ENCODE measurements at regions not wholly inside any gene's neighbourhood (a gene's known extent, or its start where the extent isn't known, plus 50 kb on each side); places are given as distances from the start of the nearest gene placed in this dataset.

DNA sequence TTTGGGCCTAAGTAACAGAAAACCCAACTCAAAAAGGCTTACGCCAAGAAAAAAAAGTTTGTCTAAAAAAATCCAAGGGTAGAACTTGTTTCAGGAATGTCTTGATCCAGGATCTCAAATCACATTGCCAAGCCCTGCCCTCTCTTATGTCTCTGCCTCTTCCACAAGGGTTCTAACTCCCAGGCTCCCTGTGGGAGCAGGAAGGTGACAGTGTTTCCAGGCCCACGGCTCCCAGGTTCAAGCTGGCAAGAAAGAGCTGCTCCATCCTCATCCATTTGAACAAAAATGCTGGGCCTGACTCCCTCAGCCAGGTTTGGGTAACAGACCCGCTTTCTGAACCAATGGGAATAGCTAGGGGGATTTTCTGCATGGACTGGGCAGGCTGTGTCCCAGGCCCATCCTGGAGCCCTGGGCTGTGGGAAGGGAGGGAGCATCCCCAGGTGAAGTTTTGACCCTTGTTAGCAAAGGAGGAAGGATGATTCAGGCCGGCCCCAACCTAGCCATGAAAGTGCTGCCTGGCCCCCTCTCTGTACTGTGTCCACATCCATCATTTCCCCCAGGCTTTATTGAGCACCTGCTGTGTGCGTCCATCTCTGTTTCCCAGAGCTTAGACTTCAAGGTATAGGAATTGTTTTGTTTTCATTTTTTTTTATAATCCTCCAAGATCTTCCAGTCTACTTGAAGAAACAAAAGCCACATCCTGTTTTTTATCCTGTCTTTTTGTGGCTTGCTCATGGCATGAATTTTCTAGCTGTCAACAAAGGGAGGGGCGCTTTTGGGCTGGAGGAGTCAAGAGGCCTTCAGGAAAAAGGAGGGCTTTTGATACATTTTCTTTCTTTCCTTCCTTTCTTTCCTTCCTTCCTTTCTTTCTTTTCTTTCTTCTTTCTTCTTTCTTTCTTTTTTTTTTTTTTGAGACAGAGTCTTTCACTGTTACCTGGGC is 159.8 kb downstream of the TFAP2C start:
- DNase-seq (ENCODE audit: extremely low read depth in 1 of 11, low read depth in 9 of 11, low spot score in 4 of 11): no peak

DNA sequence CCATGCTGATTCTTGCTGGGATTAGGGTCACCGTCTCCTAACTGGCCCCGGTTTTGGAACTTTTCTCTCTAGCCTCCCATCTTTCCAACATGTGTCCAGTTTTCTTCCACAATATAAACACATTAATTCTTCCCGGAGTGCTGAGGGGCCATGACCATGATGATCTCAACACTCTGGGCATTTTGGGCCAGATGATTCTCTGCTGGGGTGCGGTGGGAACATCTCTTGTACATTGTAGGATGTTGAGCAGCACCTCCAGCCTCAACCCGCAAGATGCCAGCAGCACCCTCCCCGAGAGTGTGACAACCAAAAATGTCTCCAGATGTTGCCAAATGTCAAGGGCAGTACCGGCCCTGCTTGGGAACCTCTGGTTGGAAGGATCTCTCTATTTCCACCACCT is 164.8 kb downstream of the TFAP2C start:
- no peak for DNase-seq (ENCODE audit: extremely low read depth in 1 of 11, low read depth in 9 of 11, low spot score in 4 of 11)

- DNase-seq (ENCODE audit: extremely low read depth in 1 of 11, low read depth in 9 of 11, low spot score in 4 of 11): no peak
Measured at GRCh38 chr20:56795492-56795891, 166.4 kb downstream of the TFAP2C start.

DNA sequence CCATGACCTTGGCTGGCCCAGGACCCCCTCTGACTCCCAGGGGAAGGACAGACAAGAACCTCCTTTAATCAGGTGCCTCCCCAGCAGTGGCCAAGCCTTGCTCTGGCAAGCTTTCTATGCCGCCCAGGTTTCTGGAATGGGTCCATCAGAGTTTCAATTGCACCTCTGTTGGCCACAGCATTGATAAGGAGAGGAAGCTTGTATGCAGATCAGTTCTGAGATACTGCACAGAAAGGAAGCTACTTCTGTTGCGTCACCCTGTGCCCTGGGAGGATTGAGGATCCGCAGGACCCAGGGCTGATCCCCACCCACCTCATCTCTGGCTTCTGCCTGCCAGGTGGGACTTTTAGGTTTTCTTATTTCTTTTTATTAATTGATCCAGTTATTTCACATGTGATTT is 167.2 kb downstream of the TFAP2C start:
- DNase-seq (ENCODE audit: extremely low read depth in 1 of 11, low read depth in 9 of 11, low spot score in 4 of 11): no peak

GRCh38 chr20:56797023-56797422 is 167.9 kb downstream of the TFAP2C start:
- DNase-seq (ENCODE audit: extremely low read depth in 1 of 11, low read depth in 9 of 11, low spot score in 4 of 11): no peak

- DNase-seq (ENCODE audit: extremely low read depth in 1 of 11, low read depth in 9 of 11, low spot score in 4 of 11): no peak
Measured at GRCh38 chr20:56798634-56799033, 169.5 kb downstream of the TFAP2C start.

- no peak for DNase-seq (ENCODE audit: extremely low read depth in 1 of 11, low read depth in 9 of 11, low spot score in 4 of 11)
Measured at GRCh38 chr20:56799187-56799586, 170.1 kb downstream of the TFAP2C start.

DNA sequence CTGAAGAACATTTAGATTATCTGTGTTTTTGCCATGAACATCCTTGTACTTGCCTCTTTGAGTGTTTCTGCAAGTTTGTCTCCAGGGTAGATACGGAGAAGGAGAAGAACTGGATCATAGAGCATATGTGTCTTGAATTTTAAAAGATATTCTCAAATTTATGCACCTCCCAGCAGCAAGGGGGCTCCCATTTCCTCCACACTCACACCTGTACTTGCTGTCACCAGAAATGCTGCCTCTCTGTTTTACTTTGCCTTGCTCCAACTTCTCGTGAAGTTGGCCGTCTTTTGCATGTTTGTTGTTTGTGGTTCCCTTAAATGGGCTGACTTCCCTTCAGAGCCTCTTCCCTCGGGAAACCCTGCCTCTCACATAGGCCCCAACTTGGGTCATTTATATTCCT is 171.0 kb downstream of the TFAP2C start:
- DNase-seq (ENCODE audit: extremely low read depth in 1 of 11, low read depth in 9 of 11, low spot score in 4 of 11): no peak

- DNase-seq (ENCODE audit: extremely low read depth in 1 of 11, low read depth in 9 of 11, low spot score in 4 of 11): no peak
Measured at GRCh38 chr20:56801971-56802755, 173.1 kb downstream of the TFAP2C start.

DNA sequence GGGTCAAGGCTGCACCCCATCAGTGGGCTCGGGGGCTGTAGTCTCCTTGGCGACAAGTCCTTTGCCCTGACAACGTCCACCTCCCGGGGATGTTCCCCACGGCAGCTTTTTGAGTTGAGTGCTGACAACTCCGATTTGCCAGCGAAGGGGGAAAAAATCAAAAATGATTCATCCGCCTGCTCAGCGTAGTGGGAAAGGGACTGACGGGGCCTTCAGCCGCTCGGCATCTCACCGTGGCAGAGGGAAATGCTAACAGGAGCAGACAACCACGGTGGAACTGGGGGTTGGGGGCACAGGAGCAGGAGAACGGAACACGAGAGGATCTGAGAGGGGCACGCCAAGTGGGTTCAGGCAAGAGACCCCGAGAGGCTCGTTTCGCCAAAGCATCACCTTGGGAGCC is 173.7 kb downstream of the TFAP2C start:
- no peak for DNase-seq (ENCODE audit: extremely low read depth in 1 of 11, low read depth in 9 of 11, low spot score in 4 of 11)

- DNase-seq (ENCODE audit: extremely low read depth in 1 of 11, low read depth in 9 of 11, low spot score in 4 of 11): no peak
Measured at GRCh38 chr20:56805313-56805712, 176.2 kb downstream of the TFAP2C start.

GRCh38 chr20:56805966-56806365 is 176.9 kb downstream of the TFAP2C start:
- DNase-seq (ENCODE audit: extremely low read depth in 1 of 11, low read depth in 9 of 11, low spot score in 4 of 11): no peak

DNA sequence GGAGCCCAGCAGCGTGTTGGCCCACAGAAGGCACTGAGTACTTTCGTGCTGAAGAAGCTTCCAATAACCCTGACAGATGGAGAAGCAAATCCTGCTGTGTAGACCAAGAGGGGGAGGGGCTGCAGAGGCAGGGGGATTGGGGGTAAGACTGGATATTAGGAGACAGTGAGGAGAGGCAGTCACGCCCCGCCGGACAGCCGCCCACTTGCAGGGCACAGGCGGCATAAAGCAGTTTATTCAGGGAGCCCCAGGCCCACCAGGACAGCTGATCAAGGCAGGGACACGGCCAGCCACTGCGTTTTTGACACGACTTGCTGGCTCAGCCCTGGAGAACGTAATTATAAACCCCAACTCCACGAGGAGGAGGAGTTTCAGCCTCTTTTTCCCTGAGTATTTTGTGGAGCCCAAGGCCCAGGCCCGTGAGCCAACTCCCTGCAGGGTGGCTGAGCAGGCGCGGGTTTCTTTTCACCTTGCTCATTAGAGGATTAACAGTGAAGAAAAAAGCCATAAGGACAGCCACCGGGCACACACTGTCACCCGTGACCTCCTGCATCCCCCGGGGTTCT is 177.9 kb downstream of the TFAP2C start:
- no peak for DNase-seq (ENCODE audit: extremely low read depth in 1 of 11, low read depth in 9 of 11, low spot score in 4 of 11)

GRCh38 chr20:56808117-56808725 is 179.1 kb downstream of the TFAP2C start:
- DNase-seq (ENCODE audit: extremely low read depth in 1 of 11, low read depth in 9 of 11, low spot score in 4 of 11): no peak

GRCh38 chr20:56808732-56809131 is 179.6 kb downstream of the TFAP2C start:
- no peak for DNase-seq (ENCODE audit: extremely low read depth in 1 of 11, low read depth in 9 of 11, low spot score in 4 of 11)

DNA sequence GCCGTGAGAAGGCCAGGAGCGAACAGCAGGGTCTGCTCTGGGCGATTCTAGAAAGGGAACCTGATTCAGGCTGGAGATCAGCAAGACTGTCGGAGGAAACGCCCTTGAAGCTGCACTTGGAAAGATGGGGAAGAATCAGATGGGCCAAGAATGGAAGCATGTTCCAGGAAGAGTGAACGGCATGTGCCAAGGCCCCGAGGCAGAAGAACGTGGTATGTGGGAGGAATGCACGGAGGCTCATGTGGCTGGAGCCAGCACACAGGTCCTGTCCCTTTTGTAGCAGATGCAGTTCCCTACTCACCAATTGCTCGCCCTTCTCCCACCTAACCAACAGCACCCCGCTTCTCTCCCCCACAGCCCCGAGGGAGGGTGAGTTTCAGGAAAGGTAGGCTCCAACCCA is 180.6 kb downstream of the TFAP2C start:
- DNase-seq (ENCODE audit: extremely low read depth in 1 of 11, low read depth in 9 of 11, low spot score in 4 of 11): no peak

GRCh38 chr20:56810141-56810540 is 181.0 kb downstream of the TFAP2C start:
- no peak for DNase-seq (ENCODE audit: extremely low read depth in 1 of 11, low read depth in 9 of 11, low spot score in 4 of 11)

DNA sequence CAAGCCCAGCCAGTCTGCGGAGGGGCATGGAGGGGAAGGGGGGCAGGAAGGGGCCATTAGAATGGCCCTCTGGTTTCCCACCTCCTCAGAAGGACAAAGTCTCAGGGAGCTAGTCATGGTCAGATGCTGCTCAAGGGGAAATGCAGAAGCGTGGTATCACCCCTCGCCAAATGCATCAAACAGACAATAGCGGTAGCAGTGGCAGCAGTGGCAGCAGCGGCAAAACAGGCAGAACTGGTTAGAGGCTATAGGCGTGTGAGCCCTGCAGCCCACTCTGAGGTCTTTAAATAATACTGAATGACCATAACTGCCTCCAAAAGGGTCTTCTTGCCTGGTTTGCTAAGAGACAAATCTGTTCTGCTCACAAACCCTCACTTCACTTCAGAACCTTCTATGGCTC is 186.7 kb downstream of the TFAP2C start:
- no peak for DNase-seq (ENCODE audit: extremely low read depth in 1 of 11, low read depth in 9 of 11, low spot score in 4 of 11)

GRCh38 chr20:56816349-56816748 is 187.2 kb downstream of the TFAP2C start:
- no peak for DNase-seq (ENCODE audit: extremely low read depth in 1 of 11, low read depth in 9 of 11, low spot score in 4 of 11)

Data from renal cortex interstitium (tissue), 11 donors.